ENCODE measurements at regions not wholly inside any gene's neighbourhood (a gene's known extent, or its start where the extent isn't known, plus 50 kb on each side); places are given as distances from the start of the nearest gene placed in this dataset.
"Not testable (repeated sequence)": the region's sequence is repeated elsewhere in the genome, so short reads cannot be mapped to it uniquely, and the experiment has no call there.

GRCh38 chr13:52223063-52223462, 63.7 kb upstream of the NEK3 start:
- H3K4me2 ChIP-seq (ENCODE audit: unreplicated experiment); DNase-seq; H3K9me2 ChIP-seq (ENCODE audit: insufficient read depth); H3K4me3 ChIP-seq; H3K4me1 ChIP-seq (ENCODE audit: insufficient read depth); H3K79me2 ChIP-seq (ENCODE audit: insufficient read depth); H3K9me3 ChIP-seq (ENCODE audit: low read depth); H4K20me1 ChIP-seq (ENCODE audit: insufficient read depth); in situ Hi-C loops (cut with MboI); H3K9ac ChIP-seq; H3K27me3 ChIP-seq (replicated peaks; ENCODE audit: insufficient read depth); H3F3A ChIP-seq (ENCODE audit: insufficient read depth); H3K27ac ChIP-seq; H2AFZ ChIP-seq; H3K36me3 ChIP-seq (ENCODE audit: low read depth): not testable (repeated sequence)
- 19 to 38% methylated on average over 1 of the region's 1 CpG for WGBS, 2 experiments (ENCODE audit: low coverage in 1 of 2, low lambda C conversion rate in 2 of 2, missing lambda C conversion rate in 2 of 2)

- H3K4me1 ChIP-seq (ENCODE audit: insufficient read depth); H3K9ac ChIP-seq; H3K36me3 ChIP-seq (ENCODE audit: low read depth); in situ Hi-C loops (cut with MboI); H3F3A ChIP-seq (ENCODE audit: insufficient read depth); H3K27me3 ChIP-seq (replicated peaks; ENCODE audit: insufficient read depth); H4K20me1 ChIP-seq (ENCODE audit: insufficient read depth); H3K4me2 ChIP-seq (ENCODE audit: unreplicated experiment); DNase-seq; H3K79me2 ChIP-seq (ENCODE audit: insufficient read depth); H3K9me2 ChIP-seq (ENCODE audit: insufficient read depth); H3K9me3 ChIP-seq (ENCODE audit: low read depth); H3K4me3 ChIP-seq; H3K27ac ChIP-seq; H2AFZ ChIP-seq: not testable (repeated sequence)
- WGBS, 2 experiments (ENCODE audit: low coverage in 1 of 2, low lambda C conversion rate in 2 of 2, missing lambda C conversion rate in 2 of 2) = 57 to 73% methylated on average over 1 of the region's 1 CpG
Measured at GRCh38 chr13:52213920-52214319, 54.5 kb upstream of the NEK3 start.

GRCh38 chr13:52212886-52213285, 53.5 kb upstream of the NEK3 start:
- H3K27ac ChIP-seq; DNase-seq; H3K79me2 ChIP-seq (ENCODE audit: insufficient read depth); H3K36me3 ChIP-seq (ENCODE audit: low read depth); H4K20me1 ChIP-seq (ENCODE audit: insufficient read depth); H3K4me2 ChIP-seq (ENCODE audit: unreplicated experiment); H3K9ac ChIP-seq; in situ Hi-C loops (cut with MboI); H3K4me3 ChIP-seq; H3F3A ChIP-seq (ENCODE audit: insufficient read depth); H3K9me2 ChIP-seq (ENCODE audit: insufficient read depth); H2AFZ ChIP-seq; H3K4me1 ChIP-seq (ENCODE audit: insufficient read depth); H3K27me3 ChIP-seq (replicated peaks; ENCODE audit: insufficient read depth); H3K9me3 ChIP-seq (ENCODE audit: low read depth): not testable (repeated sequence)
- WGBS, 2 experiments (ENCODE audit: low coverage in 1 of 2, low lambda C conversion rate in 2 of 2, missing lambda C conversion rate in 2 of 2) = 0 to 9% methylated on average over 1 of the region's 1 CpG

GRCh38 chr13:52211416-52211776, 52.0 kb upstream of the NEK3 start:
- H3K36me3 ChIP-seq (ENCODE audit: low read depth); H3K27me3 ChIP-seq (replicated peaks; ENCODE audit: insufficient read depth); H3K27ac ChIP-seq; in situ Hi-C loops (cut with MboI); H3K4me2 ChIP-seq (ENCODE audit: unreplicated experiment); H3K4me3 ChIP-seq; H3F3A ChIP-seq (ENCODE audit: insufficient read depth); H3K9ac ChIP-seq; DNase-seq; H3K9me3 ChIP-seq (ENCODE audit: low read depth); H2AFZ ChIP-seq; H4K20me1 ChIP-seq (ENCODE audit: insufficient read depth); H3K4me1 ChIP-seq (ENCODE audit: insufficient read depth); H3K9me2 ChIP-seq (ENCODE audit: insufficient read depth); H3K79me2 ChIP-seq (ENCODE audit: insufficient read depth): not testable (repeated sequence)
- 56 to 61% methylated on average over 6 of the region's 6 CpGs for WGBS, 2 experiments (ENCODE audit: low coverage in 1 of 2, low lambda C conversion rate in 2 of 2, missing lambda C conversion rate in 2 of 2)

GRCh38 chr13:52210564-52211415, 51.4 kb upstream of the NEK3 start:
- H3K79me2 ChIP-seq (ENCODE audit: insufficient read depth); H3K9me2 ChIP-seq (ENCODE audit: insufficient read depth); H3K4me3 ChIP-seq; in situ Hi-C loops (cut with MboI); H3K9me3 ChIP-seq (ENCODE audit: low read depth); H3K27ac ChIP-seq; H3K27me3 ChIP-seq (replicated peaks; ENCODE audit: insufficient read depth); H3K4me2 ChIP-seq (ENCODE audit: unreplicated experiment); H4K20me1 ChIP-seq (ENCODE audit: insufficient read depth); DNase-seq; H3K36me3 ChIP-seq (ENCODE audit: low read depth); H3F3A ChIP-seq (ENCODE audit: insufficient read depth); H3K9ac ChIP-seq; H3K4me1 ChIP-seq (ENCODE audit: insufficient read depth); H2AFZ ChIP-seq: not testable (repeated sequence)
- 24 to 40% methylated on average over 5 to 6 of the region's 7 CpGs for WGBS, 2 experiments (ENCODE audit: low coverage in 1 of 2, low lambda C conversion rate in 2 of 2, missing lambda C conversion rate in 2 of 2)

All from GM23248 (cell line).